Mesenchymal stem cell (in vitro differentiated cells and primary cell): ENCODE measurements at regions not wholly inside any gene's neighbourhood (a gene's known extent, or its start where the extent isn't known, plus 50 kb on each side); places are given as distances from the start of the nearest gene placed in this dataset.

Experiments used
- DNase-seq: peaks from one replicate; pipeline ENCODE4 v3.0.0-alpha.2; 2013
- H2AFZ ChIP-seq: one replicate; pipeline ENCODE4 v1.6.1; 2013; ENCODE audit warnings: low read depth, mild to moderate bottlenecking, control low read depth, inconsistent platforms, low read length, moderate library complexity
- H2AK5ac ChIP-seq: 2 replicates; pipeline ENCODE4 v1.6.1; 2013; ENCODE audit warnings: low read length, moderate library complexity, mild to moderate bottlenecking, inconsistent platforms; ENCODE audit not compliant: severe bottlenecking
- H2BK120ac ChIP-seq: one replicate; pipeline ENCODE4 v1.6.1; 2013; ENCODE audit warnings: low read depth, mild to moderate bottlenecking, inconsistent platforms, low read length, moderate library complexity
- H2BK12ac ChIP-seq, 2 experiments: one replicate each; pipeline ENCODE4 v1.6.1; 2013; ENCODE audit warnings: inconsistent platforms in 2 of 2, low read length in 2 of 2, mild to moderate bottlenecking in 2 of 2, moderate library complexity in 2 of 2, control low read depth in 1 of 2
- H2BK15ac ChIP-seq: one replicate; pipeline ENCODE4 v1.6.1; 2013; ENCODE audit warnings: mild to moderate bottlenecking, low read depth, inconsistent platforms; ENCODE audit not compliant: poor library complexity, severe bottlenecking
- H2BK5ac ChIP-seq: 2 replicates; pipeline ENCODE4 v1.6.1; 2013; ENCODE audit warnings: low read depth, mild to moderate bottlenecking, low read length, control low read depth, inconsistent platforms; ENCODE audit not compliant: poor library complexity, severe bottlenecking
- H3K14ac ChIP-seq, 2 experiments: one replicate each; pipeline ENCODE4 v1.6.1; 2013; ENCODE audit warnings: inconsistent platforms in 2 of 2, low read length in 2 of 2, control low read depth in 1 of 2, mild to moderate bottlenecking in 1 of 2, moderate library complexity in 1 of 2
- H3K18ac ChIP-seq, 2 experiments: one replicate each; pipeline ENCODE4 v1.6.1; 2013; ENCODE audit warnings: inconsistent platforms in 2 of 2, low read length in 2 of 2, control low read depth in 1 of 2, low read depth in 1 of 2, mild to moderate bottlenecking in 1 of 2
- H3K23ac ChIP-seq, 2 experiments: one replicate each; pipeline ENCODE4 v1.6.1; 2013; ENCODE audit warnings: inconsistent platforms in 2 of 2, low read length in 2 of 2, mild to moderate bottlenecking in 2 of 2, moderate library complexity in 2 of 2, control low read depth in 1 of 2
- H3K27ac ChIP-seq: 2 replicates; pipeline ENCODE4 v1.5.1; 2013; ENCODE audit warnings: mild to moderate bottlenecking, moderate library complexity, low read length, control low read depth, inconsistent platforms; ENCODE audit not compliant: poor library complexity, severe bottlenecking
- H3K27me3 ChIP-seq, 2 experiments: 2 replicates each; pipeline versions ENCODE4 v1.6.1 to v1.7.0; 2013; ENCODE audit warnings: low read length in 2 of 2, mild to moderate bottlenecking in 2 of 2, moderate library complexity in 2 of 2, control low read depth in 1 of 2, inconsistent platforms in 1 of 2; ENCODE audit not compliant: control insufficient read depth in 1 of 2, insufficient read depth in 1 of 2
- H3K36me3 ChIP-seq, 2 experiments: 2 replicates each; pipeline versions ENCODE4 v1.6.1 to v1.7.0; 2013; ENCODE audit warnings: low read length in 2 of 2, control low read depth in 1 of 2, inconsistent platforms in 1 of 2, low read depth in 1 of 2, mild to moderate bottlenecking in 1 of 2; ENCODE audit not compliant: insufficient read depth in 2 of 2, control insufficient read depth in 1 of 2
- H3K4ac ChIP-seq, 2 experiments: one replicate each; pipeline ENCODE4 v1.6.1; 2013; ENCODE audit warnings: inconsistent platforms in 2 of 2, low read length in 2 of 2, mild to moderate bottlenecking in 2 of 2, moderate library complexity in 2 of 2, control low read depth in 1 of 2, low read depth in 1 of 2
- H3K4me1 ChIP-seq: 2 replicates; pipeline ENCODE4 v1.6.1; 2013; ENCODE audit warnings: low read depth, low read length, control low read depth; ENCODE audit not compliant: control insufficient read depth, insufficient read depth
- H3K4me2 ChIP-seq: 2 replicates; pipeline ENCODE4 v1.6.1; 2013; ENCODE audit warnings: low read length, mild to moderate bottlenecking, inconsistent platforms; ENCODE audit not compliant: poor library complexity, severe bottlenecking
- H3K4me3 ChIP-seq, 2 experiments: 2 replicates each; pipeline versions ENCODE4 v1.5.1 to v1.7.0; 2013; ENCODE audit warnings: low read length in 2 of 2, mild to moderate bottlenecking in 2 of 2, control low read depth in 1 of 2, low read depth in 1 of 2; ENCODE audit not compliant: insufficient read depth in 1 of 2
- H3K79me1 ChIP-seq: replicated peaks from 2 replicates; pipeline ENCODE4 v1.6.1; 2013; ENCODE audit warnings: mild to moderate bottlenecking, control low read depth, low read length, inconsistent platforms; ENCODE audit not compliant: poor library complexity, severe bottlenecking
- H3K9ac ChIP-seq: 2 replicates; pipeline ENCODE4 v1.7.0; 2013; ENCODE audit warnings: mild to moderate bottlenecking, low read length, moderate library complexity
- H3K9me3 ChIP-seq: 2 replicates; pipeline ENCODE4 v1.7.0; 2013; ENCODE audit warnings: mild to moderate bottlenecking, low read length; ENCODE audit not compliant: control insufficient read depth
- H4K8ac ChIP-seq: one replicate; pipeline ENCODE4 v1.6.1; 2013; ENCODE audit warnings: inconsistent platforms, mild to moderate bottlenecking, low read length, moderate library complexity
- H4K91ac ChIP-seq: one replicate; pipeline ENCODE4 v1.6.1; 2013; ENCODE audit warnings: mild to moderate bottlenecking, low read length, inconsistent platforms
- WGBS: methylation state at CpG from one replicate; pipeline ENCODE4 v1.1.7; 2013; ENCODE audit warnings: mixed read lengths; 5-methylcytosine and 5-hydroxymethylcytosine counted together

- Histone ChIP-seq H3K4me2 (no peak overlapping the region), H2BK5ac (no peak overlapping the region), H3K9me3 (no peaks in the 10 kb centered on the region), H3K27me3 (peaks cover 0 to 11% of the 10 kb centered on the region in 2 experiments), H2BK120ac (no peak overlapping the region), H3K36me3 (no peaks in the 10 kb centered on the region), H2BK12ac (no peak overlapping the region), H3K4ac (no peak overlapping the region), H3K4me3 (peak overlapping the region in 1 of 2 experiments; percentile 35), H4K91ac (no peak overlapping the region), H4K8ac (no peak overlapping the region), H3K14ac (no peak overlapping the region), H3K9ac (no peak overlapping the region), H2BK15ac (no peak overlapping the region), H3K18ac (no peak overlapping the region), H3K27ac (no peak overlapping the region), H3K79me1 (no peaks in the 10 kb centered on the region), H3K23ac (no peak overlapping the region), H2AFZ (no peak overlapping the region), H3K4me1 (peaks cover 4% of the 10 kb centered on the region), H2AK5ac (no peak overlapping the region)
- WGBS, result 84% methylated on average over 37 of the region's 37 CpGs
- DNase-seq, result no peak
Measured at GRCh38 chr22:49301398-49302149, 526.1 kb downstream of the BRD1 start.

GRCh38 chr22:49300951-49301397 lies 526.7 kb downstream of the BRD1 start:
- Histone ChIP-seq H3K36me3 (no peaks in the 10 kb centered on the region), H2BK15ac (no peak overlapping the region), H2BK120ac (no peak overlapping the region), H3K14ac (no peak overlapping the region), H3K4me3 (no peak overlapping the region), H3K4me2 (no peak overlapping the region), H3K27me3 (peaks cover 0 to 11% of the 10 kb centered on the region in 2 experiments), H3K79me1 (no peaks in the 10 kb centered on the region), H4K8ac (no peak overlapping the region), H3K4me1 (peaks cover 4% of the 10 kb centered on the region), H3K9me3 (no peaks in the 10 kb centered on the region), H2AK5ac (no peak overlapping the region), H2BK5ac (no peak overlapping the region), H3K27ac (no peak overlapping the region), H4K91ac (no peak overlapping the region), H3K18ac (no peak overlapping the region), H2AFZ (no peak overlapping the region), H3K9ac (no peak overlapping the region), H3K4ac (no peak overlapping the region), H2BK12ac (no peak overlapping the region), H3K23ac (no peak overlapping the region)
- DNase-seq, result no peak
- WGBS, result 83% methylated on average over 15 of the region's 15 CpGs

- no peak overlapping the region for H2AK5ac ChIP-seq
- no peak overlapping the region for H3K4me3 ChIP-seq
- no peak overlapping the region for H3K27ac ChIP-seq
- H2BK15ac ChIP-seq, result no peak overlapping the region
- H2BK120ac ChIP-seq, result no peak overlapping the region
- no peak overlapping the region for H2BK12ac ChIP-seq
- H2BK5ac ChIP-seq, result no peak overlapping the region
- no peak overlapping the region for H3K4me2 ChIP-seq
- H3K4ac ChIP-seq, result no peak overlapping the region
- peaks cover 0 to 4% of the 10 kb centered on the region in 2 experiments for H3K27me3 ChIP-seq
- WGBS, result 84% methylated on average over 11 of the region's 11 CpGs
- no peaks in the 10 kb centered on the region for H3K9me3 ChIP-seq
- H3K4me1 ChIP-seq, result peaks cover 2% of the 10 kb centered on the region
- H3K79me1 ChIP-seq, result no peaks in the 10 kb centered on the region
- H2AFZ ChIP-seq, result no peak overlapping the region
- no peak overlapping the region for H3K14ac ChIP-seq
- DNase-seq, result no peak
- no peak overlapping the region for H3K23ac ChIP-seq
- no peak overlapping the region for H4K8ac ChIP-seq
- H3K36me3 ChIP-seq, result no peaks in the 10 kb centered on the region
- no peak overlapping the region for H3K18ac ChIP-seq
- no peak overlapping the region for H3K9ac ChIP-seq
- H4K91ac ChIP-seq, result no peak overlapping the region
Measured at GRCh38 chr22:49300241-49300640, 527.4 kb downstream of the BRD1 start.

- Histone ChIP-seq H3K4me2 (no peak overlapping the region), H2AK5ac (no peak overlapping the region), H3K4me3 (no peak overlapping the region), H2BK15ac (no peak overlapping the region), H3K36me3 (no peaks in the 10 kb centered on the region), H4K8ac (no peak overlapping the region), H3K4me1 (peaks cover 2% of the 10 kb centered on the region), H3K18ac (no peak overlapping the region), H2BK12ac (no peak overlapping the region), H3K4ac (no peak overlapping the region), H3K14ac (no peak overlapping the region), H2BK5ac (no peak overlapping the region), H4K91ac (no peak overlapping the region), H2AFZ (no peak overlapping the region), H3K9me3 (no peaks in the 10 kb centered on the region), H3K9ac (no peak overlapping the region), H3K27me3 (peaks cover 0 to 4% of the 10 kb centered on the region in 2 experiments), H3K23ac (no peak overlapping the region), H3K79me1 (no peaks in the 10 kb centered on the region), H3K27ac (no peak overlapping the region), H2BK120ac (no peak overlapping the region)
- DNase-seq, result no peak
- 90% methylated on average over 13 of the region's 13 CpGs for whole genome bisulfite sequencing
Measured at GRCh38 chr22:49299821-49300231, 527.8 kb downstream of the BRD1 start.
